Chondrocyte (in vitro differentiated cells): ENCODE measurements at regions not wholly inside any gene's neighbourhood (a gene's known extent, or its start where the extent isn't known, plus 50 kb on each side); places are given as distances from the start of the nearest gene placed in this dataset.
A peak's percentile ranks its signal among the peaks of the same experiment; 100 is the strongest.

Source experiments
- DNase-seq: peaks from one replicate; pipeline ENCODE4 v3.0.0; 2021; ENCODE audit warnings: mixed read lengths, low spot score
- H3K27ac Mint-ChIP-seq: one replicate; pipeline ENCODE4 v1.8.0; 2021; ENCODE audit warnings: mild to moderate bottlenecking, moderate library complexity, mixed read lengths; ENCODE audit not compliant: unreplicated experiment
- H3K27me3 Mint-ChIP-seq: 2 replicates; pipeline ENCODE4 v1.8.0; 2021; ENCODE audit warnings: low read depth, mixed read lengths
- H3K36me3 Mint-ChIP-seq: 2 replicates; pipeline ENCODE4 v1.8.0; 2021; ENCODE audit warnings: low read depth, mixed read lengths
- H3K4me1 Mint-ChIP-seq: 2 replicates; pipeline ENCODE4 v1.8.0; 2021; ENCODE audit warnings: low read depth, mild to moderate bottlenecking, mixed read lengths
- H3K4me3 Mint-ChIP-seq: one replicate; pipeline ENCODE4 v1.8.0; 2021; ENCODE audit warnings: mild to moderate bottlenecking, moderate library complexity, mixed read lengths; ENCODE audit not compliant: unreplicated experiment
- H3K9me3 Mint-ChIP-seq: 2 replicates; pipeline ENCODE4 v1.8.0; 2021; ENCODE audit warnings: low read depth, mixed read lengths
- TF ChIP-seq, protein P1 (sequence below): fragments of 200-600 bp; sonication (generic); IDR thresholded peaks from 2 replicates; pipeline ENCODE4 v1.5.0; 2021; ENCODE audit warnings: antibody characterized with exemption, mild to moderate bottlenecking, moderate library complexity

DNA sequence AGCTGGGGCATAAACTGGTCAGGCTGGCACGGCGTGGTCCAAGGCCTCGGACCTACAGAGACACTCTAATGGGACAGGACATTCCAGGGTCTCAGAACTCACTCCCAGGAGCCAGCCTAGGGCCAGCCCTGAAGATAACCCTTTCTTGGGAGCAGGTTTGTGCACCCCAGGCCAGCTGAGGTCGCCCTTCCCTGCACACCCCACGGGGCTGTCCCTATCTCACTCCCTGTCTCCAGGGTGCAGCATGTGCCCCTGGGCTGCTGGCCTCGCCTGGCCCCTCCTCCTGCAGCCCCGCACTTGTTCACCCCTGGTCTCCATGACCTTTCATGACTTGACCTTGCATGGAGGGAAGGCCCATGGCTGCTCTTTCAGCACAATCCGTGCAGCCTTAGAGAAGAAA, 1321.8 kb downstream of the BRD1 start:
- TF ChIP-seq, protein P1, sequence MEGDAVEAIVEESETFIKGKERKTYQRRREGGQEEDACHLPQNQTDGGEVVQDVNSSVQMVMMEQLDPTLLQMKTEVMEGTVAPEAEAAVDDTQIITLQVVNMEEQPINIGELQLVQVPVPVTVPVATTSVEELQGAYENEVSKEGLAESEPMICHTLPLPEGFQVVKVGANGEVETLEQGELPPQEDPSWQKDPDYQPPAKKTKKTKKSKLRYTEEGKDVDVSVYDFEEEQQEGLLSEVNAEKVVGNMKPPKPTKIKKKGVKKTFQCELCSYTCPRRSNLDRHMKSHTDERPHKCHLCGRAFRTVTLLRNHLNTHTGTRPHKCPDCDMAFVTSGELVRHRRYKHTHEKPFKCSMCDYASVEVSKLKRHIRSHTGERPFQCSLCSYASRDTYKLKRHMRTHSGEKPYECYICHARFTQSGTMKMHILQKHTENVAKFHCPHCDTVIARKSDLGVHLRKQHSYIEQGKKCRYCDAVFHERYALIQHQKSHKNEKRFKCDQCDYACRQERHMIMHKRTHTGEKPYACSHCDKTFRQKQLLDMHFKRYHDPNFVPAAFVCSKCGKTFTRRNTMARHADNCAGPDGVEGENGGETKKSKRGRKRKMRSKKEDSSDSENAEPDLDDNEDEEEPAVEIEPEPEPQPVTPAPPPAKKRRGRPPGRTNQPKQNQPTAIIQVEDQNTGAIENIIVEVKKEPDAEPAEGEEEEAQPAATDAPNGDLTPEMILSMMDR, result no peak

GRCh38 chr22:48504519-48505140, 1323.0 kb downstream of the BRD1 start:
- Mint-ChIP-seq H3K27ac (no peak overlapping the region), H3K36me3 (no peaks in the 10 kb centered on the region), H3K4me3 (no peak overlapping the region), H3K9me3 (no peaks in the 10 kb centered on the region), H3K27me3 (no peaks in the 10 kb centered on the region), H3K4me1 (no peaks in the 10 kb centered on the region)
- peak; percentile 71 for DNase-seq
- TF ChIP-seq, protein P1, result no peak

More for the DNA sequence above, 1321.8 kb downstream of the BRD1 start:
- DNase-seq, result no peak
- H3K27me3 Mint-ChIP-seq, result no peaks in the 10 kb centered on the region
- no peak overlapping the region for H3K4me3 Mint-ChIP-seq
- H3K27ac Mint-ChIP-seq, result no peak overlapping the region
- H3K4me1 Mint-ChIP-seq, result no peaks in the 10 kb centered on the region
- no peaks in the 10 kb centered on the region for H3K36me3 Mint-ChIP-seq
- no peaks in the 10 kb centered on the region for H3K9me3 Mint-ChIP-seq

DNA sequence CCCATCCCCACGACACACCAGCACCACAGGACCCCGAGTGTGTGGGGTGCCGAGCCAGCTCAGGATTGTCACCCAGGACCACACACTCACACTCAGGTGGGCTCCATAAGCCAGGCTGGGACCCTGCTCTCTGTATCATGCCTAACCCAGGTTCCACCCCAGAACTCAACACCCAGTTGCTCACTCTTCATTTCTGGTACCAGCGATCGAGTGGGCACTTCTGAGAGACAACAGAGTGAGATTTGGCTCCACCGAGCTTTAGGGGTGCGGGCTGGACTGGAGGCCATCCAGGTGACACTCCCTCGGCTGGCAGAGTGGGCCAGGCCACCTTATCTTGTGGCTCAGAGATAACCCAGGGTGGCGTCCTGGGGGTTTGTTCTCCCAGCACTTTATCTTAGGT, 1323.8 kb downstream of the BRD1 start:
- Mint-ChIP-seq H3K9me3 (no peaks in the 10 kb centered on the region), H3K27ac (no peak overlapping the region), H3K36me3 (no peaks in the 10 kb centered on the region), H3K4me1 (no peaks in the 10 kb centered on the region), H3K27me3 (no peaks in the 10 kb centered on the region), H3K4me3 (no peak overlapping the region)
- TF ChIP-seq, protein P1, result no peak
- DNase-seq, result peak; percentile 53

DNA sequence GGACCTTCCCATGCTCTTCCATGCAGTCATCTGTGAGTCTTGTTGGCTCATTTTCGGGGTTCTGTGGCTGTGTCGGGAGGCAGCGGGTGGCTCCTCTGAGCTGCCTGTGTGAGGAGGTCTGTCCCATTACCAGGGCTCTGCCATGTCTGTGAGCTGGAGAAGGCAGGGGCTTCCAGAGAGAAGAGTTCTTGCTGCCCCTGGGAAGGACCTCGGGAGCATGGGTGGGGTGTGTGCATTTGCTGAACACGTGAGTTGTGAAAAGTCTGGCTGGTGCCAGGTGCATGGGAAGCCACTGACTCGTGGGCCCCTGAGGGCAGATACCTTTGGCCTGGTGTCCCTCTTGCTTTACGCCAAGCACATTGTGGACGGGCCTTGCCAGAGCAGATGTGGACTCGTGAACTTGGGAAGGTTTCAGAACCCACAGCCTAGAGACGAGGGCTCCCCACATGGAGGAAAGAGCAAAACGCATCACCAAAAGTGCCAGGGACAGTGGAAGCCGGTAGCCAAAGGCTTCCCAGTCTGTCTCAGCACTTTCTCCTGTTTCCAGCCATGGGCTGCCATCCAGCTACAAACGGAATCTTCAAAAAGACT, 1324.5 kb downstream of the BRD1 start:
- TF ChIP-seq, protein P1, result no peak
- no peaks in the 10 kb centered on the region for H3K36me3 Mint-ChIP-seq
- H3K27me3 Mint-ChIP-seq, result no peaks in the 10 kb centered on the region
- H3K9me3 Mint-ChIP-seq, result no peaks in the 10 kb centered on the region
- peak; percentile 54 for DNase-seq
- H3K27ac Mint-ChIP-seq, result no peak overlapping the region
- H3K4me3 Mint-ChIP-seq, result no peak overlapping the region
- no peaks in the 10 kb centered on the region for H3K4me1 Mint-ChIP-seq

DNA sequence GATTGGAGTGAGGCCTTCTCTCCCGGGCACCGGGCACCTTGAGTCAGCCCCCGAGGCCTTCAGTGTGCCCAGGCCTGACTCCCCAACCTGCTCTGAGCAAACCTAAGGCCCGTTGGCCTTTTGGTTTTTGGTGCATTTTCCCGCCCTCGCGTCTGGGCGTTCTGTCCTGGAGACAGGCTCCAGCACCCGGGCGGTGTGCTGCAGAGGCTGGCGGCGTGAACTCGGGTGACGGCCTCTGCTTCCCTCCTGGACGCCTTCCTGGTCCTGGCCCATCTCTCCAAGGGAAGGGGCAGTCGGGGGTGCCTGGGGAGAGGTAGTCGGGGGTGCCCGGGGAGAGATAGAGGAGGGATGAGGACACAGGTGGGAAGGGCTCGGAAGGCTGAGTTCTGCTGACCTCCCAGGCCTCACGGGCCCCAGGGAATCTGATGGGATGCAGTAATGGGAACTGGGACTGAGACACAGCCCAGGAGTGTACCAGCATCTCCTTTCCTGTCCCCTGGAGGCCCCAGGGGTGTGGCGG, 1326.4 kb downstream of the BRD1 start:
- DNase-seq, result peak; percentile 78
- Mint-ChIP-seq H3K36me3 (no peaks in the 10 kb centered on the region), H3K9me3 (no peaks in the 10 kb centered on the region), H3K27ac (no peak overlapping the region), H3K27me3 (no peaks in the 10 kb centered on the region), H3K4me3 (no peak overlapping the region), H3K4me1 (no peaks in the 10 kb centered on the region)
- TF ChIP-seq, protein P1, result no peak
